H54 (cell line): ENCODE measurements at regions not wholly inside any gene's neighbourhood (a gene's known extent, or its start where the extent isn't known, plus 50 kb on each side); places are given as distances from the start of the nearest gene placed in this dataset.
"Not testable (repeated sequence)": the region's sequence is repeated elsewhere in the genome, so short reads cannot be mapped to it uniquely, and the experiment has no call there.

ENCODE experiments used
- DNase-seq: peaks from one replicate; pipeline ENCODE4 v3.0.0; 2011; ENCODE audit warnings: low spot score, mixed read lengths; ENCODE audit not compliant: insufficient read length
- FAIRE-seq: peaks from 3 replicates; lab custom pipeline; 2011; peaks lifted over from hg19 to GRCh38; lab: Jason Lieb, UNC
- POLR2A ChIP-seq: IDR thresholded peaks from 2 replicates; pipeline ENCODE4 v1.6.1; 2011; ENCODE audit warnings: low read depth, mild to moderate bottlenecking, low read length

- FAIRE-seq (no peak), DNase-seq (no peak)
- TF ChIP-seq POLR2A, result no peak
Observed at GRCh38 chr20:24836041-24836533, 113.0 kb upstream of the CST7 start.

DNA sequence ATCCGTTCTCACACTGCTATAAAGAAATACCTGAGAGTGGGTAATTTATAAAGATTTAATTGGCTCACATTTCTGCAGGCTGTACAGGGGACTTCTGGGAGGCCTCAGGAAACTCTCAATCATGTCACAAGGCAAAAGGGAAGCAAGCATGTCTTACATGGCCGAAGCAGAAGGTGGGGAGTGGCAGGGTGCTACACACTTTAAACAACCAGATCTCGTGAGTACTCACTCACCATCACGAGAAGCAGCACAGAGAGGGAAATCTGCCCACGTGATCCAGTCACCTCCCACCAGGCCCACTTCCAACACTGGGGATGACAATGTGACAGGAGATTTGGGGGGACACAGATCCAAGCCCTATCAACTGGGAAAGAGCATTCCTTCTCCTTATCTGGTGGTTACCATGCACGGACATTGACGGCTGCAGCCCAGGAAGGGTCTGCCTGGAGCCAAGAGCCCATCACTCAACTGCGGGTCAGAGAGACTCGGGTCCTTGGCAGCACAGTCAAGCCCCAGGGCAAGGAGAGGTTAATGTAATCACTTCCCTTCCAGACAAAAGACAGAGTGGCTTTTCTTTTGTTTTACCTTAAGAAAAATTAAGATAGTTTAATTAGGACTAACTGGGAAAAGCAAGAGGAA, 112.3 kb upstream of the CST7 start:
- TF ChIP-seq POLR2A, result no peak
- FAIRE-seq (no peak), DNase-seq (no peak)

DNA sequence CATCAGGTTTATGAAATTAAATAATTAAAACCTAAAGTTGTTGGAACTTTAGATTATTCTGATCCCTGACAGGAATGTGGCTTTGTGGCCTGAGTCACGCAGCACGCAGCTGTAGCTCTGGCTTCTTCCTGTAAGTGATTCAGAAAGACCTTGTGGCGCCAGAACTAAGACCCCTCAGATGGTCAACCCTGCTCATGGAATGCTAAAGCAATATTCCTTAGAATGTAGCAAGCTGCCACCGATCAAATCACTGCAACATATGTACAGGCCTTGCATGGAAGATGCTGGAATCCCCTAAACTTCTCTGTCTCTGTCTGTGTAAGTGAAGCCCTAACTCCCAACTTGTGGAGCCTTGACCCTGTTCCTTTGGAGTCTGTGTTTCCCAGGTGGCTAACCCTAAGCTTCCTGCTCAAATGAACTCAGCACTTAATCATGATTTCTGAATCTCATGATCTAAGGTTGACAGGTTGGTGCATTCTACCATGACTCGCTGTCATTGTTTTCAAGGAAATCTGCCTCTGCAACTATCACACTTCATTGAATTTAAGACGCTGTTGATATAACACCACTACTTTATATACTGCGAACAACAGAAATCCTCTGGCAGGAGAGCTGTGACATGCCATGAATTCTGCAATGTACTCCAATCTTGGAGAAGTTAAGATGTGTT, 111.2 kb upstream of the CST7 start:
- no peak for TF ChIP-seq POLR2A
- FAIRE-seq (no peak), DNase-seq (no peak)

- no peak for FAIRE-seq
- DNase-seq, result no peak
- TF ChIP-seq POLR2A, result no peak
Observed at GRCh38 chr20:24838546-24839535, 110.2 kb upstream of the CST7 start.

- DNase-seq (no peak), FAIRE-seq (no peak)
- no peak for TF ChIP-seq POLR2A
Observed at GRCh38 chr20:24840121-24840713, 108.9 kb upstream of the CST7 start.

- DNase-seq, result no peak
- FAIRE-seq, result no peak
- TF ChIP-seq POLR2A, result no peak
Observed at GRCh38 chr20:24842274-24842917, 106.7 kb upstream of the CST7 start.

DNA sequence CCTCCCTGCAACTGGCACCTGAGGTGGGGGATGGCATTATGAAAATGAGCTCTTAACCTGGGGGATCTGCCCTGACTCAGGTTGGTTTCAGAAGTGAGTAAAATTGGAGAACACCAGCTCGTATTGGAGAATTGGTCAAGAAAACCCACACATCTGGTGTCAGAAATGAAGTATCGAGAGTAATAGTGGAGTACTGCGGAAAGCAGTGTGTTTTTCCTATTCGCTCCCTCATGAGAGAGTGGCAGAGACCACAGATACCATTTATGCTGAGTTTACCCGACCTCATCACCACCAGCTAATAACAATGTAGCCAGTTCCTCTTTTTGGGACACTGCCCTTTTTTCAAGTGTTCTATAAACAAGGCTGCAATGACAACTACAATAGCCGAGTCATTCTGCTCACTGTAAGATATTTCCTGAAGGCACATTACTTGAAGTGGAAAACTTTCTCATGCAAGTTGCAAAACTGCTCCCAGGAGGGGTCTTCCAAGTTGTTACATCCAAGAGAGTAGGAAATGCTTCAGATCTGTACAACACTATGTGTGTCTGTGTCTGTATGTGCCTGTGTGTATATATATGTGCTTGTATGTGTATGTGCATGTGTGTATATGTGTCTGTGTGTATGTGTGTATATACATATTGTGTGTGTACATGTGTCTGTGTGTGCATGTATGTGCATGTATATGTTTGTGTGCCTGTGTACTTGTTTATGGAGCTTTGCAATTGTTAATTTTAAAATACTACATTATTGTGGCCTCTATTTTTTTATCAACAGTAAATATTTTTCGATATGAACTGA, 106.0 kb upstream of the CST7 start:
- DNase-seq (no peak), FAIRE-seq (no peak)
- no peak for TF ChIP-seq POLR2A

GRCh38 chr20:24850176-24850575, 98.9 kb upstream of the CST7 start:
- FAIRE-seq (no peak), DNase-seq (no peak)
- TF ChIP-seq POLR2A, result no peak

DNA sequence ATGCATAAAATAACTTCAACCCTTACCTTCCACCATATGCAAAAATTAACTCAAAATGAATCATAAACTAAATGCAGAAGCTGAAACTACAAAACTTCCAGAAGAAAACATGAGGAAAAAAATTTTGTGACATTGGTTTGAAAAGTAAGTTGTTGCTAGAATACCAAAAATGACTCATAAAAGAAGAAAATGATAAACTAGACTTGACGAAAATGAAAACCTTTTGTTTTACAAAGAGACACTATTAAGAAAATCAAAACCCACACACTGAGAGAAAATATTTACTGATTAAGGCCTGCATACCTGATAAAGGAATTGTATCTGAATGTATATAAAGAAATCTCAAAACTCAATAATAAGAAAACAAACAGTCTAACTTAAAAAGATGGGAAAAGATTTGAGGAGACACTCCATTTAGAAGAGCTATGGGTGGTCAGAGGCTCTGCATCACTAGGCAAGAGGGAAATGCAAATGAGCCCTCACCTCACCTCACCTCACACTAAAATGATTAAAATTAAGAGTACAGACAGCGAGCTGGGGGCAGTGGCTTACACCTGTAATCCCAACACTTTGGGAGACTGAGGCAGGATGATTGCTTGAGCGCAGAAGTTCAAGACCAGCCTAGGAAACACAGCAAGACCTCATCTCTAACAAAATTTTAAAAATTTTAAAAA, 97.6 kb upstream of the CST7 start:
- DNase-seq (no peak), FAIRE-seq (no peak)
- no peak for TF ChIP-seq POLR2A

- no peak for TF ChIP-seq POLR2A
- FAIRE-seq, result no peak
Observed at GRCh38 chr20:24853916-24854315, 95.2 kb upstream of the CST7 start.

GRCh38 chr20:24855848-24856247, 93.2 kb upstream of the CST7 start:
- DNase-seq (no peak), FAIRE-seq (no peak)
- no peak for TF ChIP-seq POLR2A

More at GRCh38 chr20:24853916-24854315, 95.2 kb upstream of the CST7 start:
- no peak for DNase-seq

- DNase-seq, FAIRE-seq: not testable (repeated sequence)
Observed at GRCh38 chr20:24858500-24858899, 90.6 kb upstream of the CST7 start.
